PC-3 (cell line): ENCODE measurements at regions not wholly inside any gene's neighbourhood (a gene's known extent, or its start where the extent isn't known, plus 50 kb on each side); places are given as distances from the start of the nearest gene placed in this dataset.

Experiments used
- ATAC-seq: fragments of 200-7000 bp; cut with Tn5 transposase; 2 replicates; pipeline ENCODE4 v1.9.1; 2020; ENCODE audit warnings: mild to moderate bottlenecking, moderate library complexity
- BruUV-seq: library from RNA; stranded (reverse); fragments of 400-500 nt; replicated peaks from 2 replicates; lab custom pipeline; 2021; lab: Mats Ljungman, UMichigan
- CTCF ChIA-PET: fragments of 300-600 bp; sonication (Branson Sonifier 250); formaldehyde crosslinking; loops from one replicate; lab custom pipeline; 2022; ENCODE audit warnings: antibody characterized with exemption; lab: Charles Lee
- POLR2A ChIA-PET: fragments of 300-600 bp; sonication (Branson Sonifier 250); formaldehyde crosslinking; loops from one replicate; lab custom pipeline; 2022; ENCODE audit warnings: antibody characterized with exemption; ENCODE audit not compliant: unreplicated experiment; lab: Charles Lee
- DNase-seq: peaks from one replicate; pipeline ENCODE4 v3.0.0-alpha.2; 2015
- H2AFZ ChIP-seq: fragments of 300-600 bp; sonication (generic); 2 replicates; pipeline ENCODE4 v1.6.0; 2016; ENCODE audit warnings: antibody characterized with exemption, low read length
- H3F3A ChIP-seq: fragments of 300-600 bp; sonication (generic); one replicate; pipeline ENCODE4 v1.6.0; 2017; ENCODE audit warnings: antibody characterized with exemption, low read length, control low read depth, mild to moderate bottlenecking; ENCODE audit not compliant: unreplicated experiment
- H3K27ac ChIP-seq: fragments of 300-600 bp; sonication (generic); 2 replicates; pipeline ENCODE4 v1.5.1; 2016; ENCODE audit warnings: mild to moderate bottlenecking, low read length
- H3K27me3 ChIP-seq: fragments of 300-600 bp; sonication (generic); 2 replicates; pipeline ENCODE4 v1.6.1; 2016; ENCODE audit warnings: low read length, mixed read lengths
- H3K36me3 ChIP-seq: fragments of 300-600 bp; sonication (generic); 2 replicates; pipeline ENCODE4 v1.6.1; 2016; ENCODE audit warnings: low read depth, mixed run types, low read length, mixed read lengths
- H3K4me1 ChIP-seq: fragments of 300-600 bp; sonication (generic); 2 replicates; pipeline ENCODE4 v1.5.1; 2016; ENCODE audit warnings: low read length; ENCODE audit not compliant: insufficient read depth
- H3K4me2 ChIP-seq: fragments of 300-600 bp; sonication (generic); 2 replicates; pipeline ENCODE4 v1.6.0; 2016; ENCODE audit warnings: low read length
- H3K4me3 ChIP-seq: fragments of 300-600 bp; sonication (generic); 2 replicates; pipeline ENCODE4 v1.5.1; 2016; ENCODE audit warnings: mild to moderate bottlenecking, low read length, mixed read lengths
- H3K79me2 ChIP-seq: fragments of 300-600 bp; sonication (generic); 2 replicates; pipeline ENCODE4 v1.6.1; 2017; ENCODE audit warnings: low read length, mixed read lengths
- H3K9ac ChIP-seq: fragments of 300-600 bp; sonication (generic); 2 replicates; pipeline ENCODE4 v1.6.0; 2016; ENCODE audit warnings: mild to moderate bottlenecking, low read length
- H3K9me2 ChIP-seq: fragments of 300-600 bp; sonication (generic); replicated peaks from 2 replicates; pipeline ENCODE4 v1.6.1; 2016; ENCODE audit warnings: mixed run types, low read length, mixed read lengths
- H3K9me3 ChIP-seq: fragments of 300-600 bp; sonication (generic); 2 replicates; pipeline ENCODE4 v1.6.1; 2016; ENCODE audit warnings: low read length, mixed read lengths
- H4K20me1 ChIP-seq: fragments of 300-600 bp; sonication (generic); 2 replicates; pipeline ENCODE4 v1.6.1; 2016; ENCODE audit warnings: low read length, mixed read lengths
- CTCF ChIP-seq: fragments of 300-600 bp; sonication (generic); conservative IDR thresholded peaks from 2 replicates; pipeline ENCODE4 v1.5.1; 2017; ENCODE audit warnings: antibody characterized with exemption, low read depth, mild to moderate bottlenecking, low read length
- EZH2 ChIP-seq: fragments of 300-600 bp; sonication (generic); IDR thresholded peaks from one replicate; pipeline ENCODE4 v1.6.1; 2017; ENCODE audit warnings: antibody characterized with exemption, mild to moderate bottlenecking, low read length; ENCODE audit not compliant: unreplicated experiment
- EZH2phosphoT487 ChIP-seq: fragments of 300-600 bp; sonication (generic); IDR thresholded peaks from 2 replicates; pipeline ENCODE4 v1.6.1; 2018; ENCODE audit warnings: mild to moderate bottlenecking, antibody characterized with exemption, low read length, borderline replicate concordance
- intact Hi-C: fragments of 100-400 bp; cut with micrococcal nuclease; formaldehyde crosslinking; loops from 2 replicates; pipeline ENCODE4 v1.9.0; 2023

DNA sequence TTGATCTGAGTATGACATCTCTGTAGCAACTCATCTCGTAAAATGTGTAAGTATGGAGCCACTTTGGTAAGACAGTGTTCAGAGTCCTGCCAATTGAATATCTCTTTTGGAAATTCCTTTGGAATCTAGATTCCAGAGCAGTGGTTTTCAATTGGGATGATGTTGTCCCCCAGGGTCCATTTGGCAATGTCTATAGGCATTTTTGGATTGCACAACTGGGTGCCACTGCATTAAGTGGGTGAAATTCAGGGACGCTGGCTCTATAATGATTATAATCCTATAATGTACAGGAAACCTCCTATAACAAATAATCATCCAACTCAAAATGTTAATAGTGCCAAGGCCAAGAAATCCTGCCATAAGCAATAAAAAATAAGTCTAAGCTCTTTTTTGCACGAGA, 404.8 kb upstream of the RAG2 start:
- H3K27me3 ChIP-seq: no peaks in the 10 kb centered on the region
- no peaks in the 10 kb centered on the region for H4K20me1 ChIP-seq
- H3K36me3 ChIP-seq: no peaks in the 10 kb centered on the region
- no TSS peak for BruUV-seq
- H3K27ac ChIP-seq: no peak overlapping the region
- H3K4me3 ChIP-seq: no peak overlapping the region
- H3K79me2 ChIP-seq: no peaks in the 10 kb centered on the region
- H2AFZ ChIP-seq: no peak overlapping the region
- no peaks in the 10 kb centered on the region for H3K4me1 ChIP-seq
- no peak for DNase-seq
- no peaks in the 10 kb centered on the region for H3K9me2 ChIP-seq
- no peak overlapping the region for H3K4me2 ChIP-seq
- no peaks in the 10 kb centered on the region for H3K9me3 ChIP-seq
- POLR2A ChIA-PET: no interaction called here
- H3F3A ChIP-seq: no peaks in the 10 kb centered on the region
- intact Hi-C loops: loop anchor here (5.0 kb wide), 3 partner anchors 349 to 524 kb away; no protein-coding TSS in a partner anchor
- H3K9ac ChIP-seq: no peak overlapping the region
- CTCF ChIA-PET: no interaction called here
- no peak for ATAC-seq
- TF ChIP-seq EZH2: no peak
- TF ChIP-seq EZH2phosphoT487: no peak
- TF ChIP-seq CTCF: no peak

DNA sequence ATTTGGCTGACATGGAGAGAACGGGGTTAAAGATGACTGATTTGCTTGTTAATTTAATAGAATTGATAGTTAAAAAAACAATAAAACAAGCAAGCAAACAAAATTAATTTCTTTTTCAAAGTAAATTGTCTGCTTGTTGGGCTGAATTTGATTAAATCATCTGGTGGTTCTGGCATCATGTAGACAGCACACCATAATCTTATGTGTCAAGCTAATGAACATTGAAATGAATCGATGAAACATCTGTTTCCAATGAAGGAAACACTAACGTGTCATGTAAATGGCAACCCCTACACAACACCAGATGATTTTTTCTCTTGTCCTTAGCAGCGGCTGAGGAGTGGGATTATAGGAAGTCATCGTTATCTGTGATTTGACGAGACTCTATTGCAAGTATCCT, 399.6 kb upstream of the RAG2 start:
- CTCF ChIA-PET: no interaction called here
- intact Hi-C loops: no loop called here

More for the DNA sequence above, 399.6 kb upstream of the RAG2 start:
- POLR2A ChIA-PET: no interaction called here
- BruUV-seq: no TSS peak
- Histone ChIP-seq H3F3A (no peaks in the 10 kb centered on the region), H3K9ac (no peak overlapping the region), H3K4me2 (no peak overlapping the region), H3K9me2 (no peaks in the 10 kb centered on the region), H3K27ac (no peak overlapping the region), H2AFZ (no peak overlapping the region), H3K79me2 (no peaks in the 10 kb centered on the region), H3K9me3 (no peaks in the 10 kb centered on the region), H3K27me3 (no peaks in the 10 kb centered on the region), H4K20me1 (no peaks in the 10 kb centered on the region), H3K4me3 (no peak overlapping the region), H3K36me3 (no peaks in the 10 kb centered on the region), H3K4me1 (no peaks in the 10 kb centered on the region)
- no peak for ATAC-seq
- DNase-seq: no peak
- TF ChIP-seq CTCF (no peak), EZH2phosphoT487 (no peak), EZH2 (no peak)
